Left ventricle myocardium inferior (tissue), 1 donor: ENCODE measurements at regions not wholly inside any gene's neighbourhood (a gene's known extent, or its start where the extent isn't known, plus 50 kb on each side); places are given as distances from the start of the nearest gene placed in this dataset.
"Not testable (repeated sequence)": the region's sequence is repeated elsewhere in the genome, so short reads cannot be mapped to it uniquely, and the experiment has no call there.

Source experiments
- DNase-seq: peaks from one replicate; pipeline ENCODE4 v3.0.0-alpha.2; 2020
- H3K27ac ChIP-seq: fragments of 200-600 bp; replicated peaks from 2 replicates; pipeline ENCODE4 v1.8.0; 2021
- H3K27me3 ChIP-seq: fragments of 200-600 bp; 2 replicates; pipeline ENCODE4 v1.8.0; 2021; ENCODE audit warnings: low read depth
- H3K36me3 ChIP-seq: fragments of 200-600 bp; 2 replicates; pipeline ENCODE4 v1.8.0; 2021
- H3K4me1 ChIP-seq: fragments of 200-600 bp; 2 replicates; pipeline ENCODE4 v1.8.0; 2021
- H3K4me3 ChIP-seq: fragments of 200-600 bp; 2 replicates; pipeline ENCODE4 v1.8.0; 2021; ENCODE audit warnings: mild to moderate bottlenecking, moderate library complexity
- H3K9me3 ChIP-seq: fragments of 200-600 bp; replicated peaks from 2 replicates; pipeline ENCODE4 v1.8.0; 2021
- CTCF ChIP-seq: fragments of 200-600 bp; IDR thresholded peaks from 2 replicates; pipeline ENCODE4 v1.8.0; 2021; ENCODE audit warnings: antibody characterized with exemption, mild to moderate bottlenecking, borderline replicate concordance
- intact Hi-C: fragments of 100-400 bp; cut with micrococcal nuclease; formaldehyde crosslinking; loops from one replicate; pipeline ENCODE4 v1.11.0; 2022
- donor health status: DM: no; HTN: yes; CAD: no; lungs with severe emphysema.

GRCh38 chr5:67925511-67925910, 290.0 kb upstream of the PIK3R1 start:
- Histone ChIP-seq H3K36me3 (no peaks in the 10 kb centered on the region), H3K27ac (no peak overlapping the region), H3K4me1 (no peaks in the 10 kb centered on the region), H3K27me3 (no peaks in the 10 kb centered on the region), H3K9me3 (no peaks in the 10 kb centered on the region), H3K4me3 (no peak overlapping the region)
- no peak for TF ChIP-seq CTCF
- DNase-seq: no peak
- intact Hi-C loops: no loop called here

- Histone ChIP-seq H3K4me3 (no peak overlapping the region), H3K36me3 (no peaks in the 10 kb centered on the region), H3K27me3 (no peaks in the 10 kb centered on the region), H3K4me1 (no peaks in the 10 kb centered on the region), H3K9me3 (peaks cover 11% of the 10 kb centered on the region), H3K27ac (no peak overlapping the region)
- intact Hi-C loops: no loop called here
- DNase-seq: no peak
- no peak for TF ChIP-seq CTCF
These were observed 294.5 kb upstream of the PIK3R1 start for GRCh38 chr5:67921004-67921601.

GRCh38 chr5:67919532-67919931, 296.0 kb upstream of the PIK3R1 start:
- H3K27me3 ChIP-seq, H3K36me3 ChIP-seq, H3K4me3 ChIP-seq, H3K27ac ChIP-seq, DNase-seq, intact Hi-C loops, H3K4me1 ChIP-seq: not testable (repeated sequence)
- H3K9me3 ChIP-seq: peaks cover 11% of the 10 kb centered on the region

DNA sequence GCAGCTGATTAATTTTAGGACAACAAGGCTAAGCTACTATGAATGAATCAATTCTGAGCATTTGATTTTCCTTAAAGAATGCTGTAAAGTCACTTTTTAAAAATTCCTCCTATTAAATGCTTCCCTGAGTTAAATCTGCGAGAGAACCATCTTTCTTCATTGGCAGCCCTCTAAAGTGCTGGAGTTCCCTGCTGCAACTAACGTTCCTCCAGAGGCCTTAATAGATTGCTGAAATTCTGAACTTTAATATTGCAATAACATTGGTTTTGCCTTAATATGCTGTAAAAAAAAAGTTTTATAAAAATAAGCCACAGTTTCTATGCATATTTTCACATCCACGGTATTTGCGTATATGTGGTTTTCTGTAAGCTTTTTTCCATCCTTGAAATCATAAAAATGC, 298.0 kb upstream of the PIK3R1 start:
- Histone ChIP-seq H3K27ac (no peak overlapping the region), H3K4me1 (no peaks in the 10 kb centered on the region), H3K9me3 (peaks cover 11% of the 10 kb centered on the region), H3K27me3 (no peaks in the 10 kb centered on the region), H3K36me3 (no peaks in the 10 kb centered on the region), H3K4me3 (no peak overlapping the region)
- TF ChIP-seq CTCF: no peak
- intact Hi-C loops: no loop called here
- no peak for DNase-seq

GRCh38 chr5:67910546-67910945, 305.0 kb upstream of the PIK3R1 start:
- intact Hi-C loops: no loop called here

More at GRCh38 chr5:67910546-67910945, 305.0 kb upstream of the PIK3R1 start:
- TF ChIP-seq CTCF: no peak
- Histone ChIP-seq H3K36me3 (no peaks in the 10 kb centered on the region), H3K9me3 (no peaks in the 10 kb centered on the region), H3K4me1 (peaks cover 17% of the 10 kb centered on the region), H3K27ac (no peak overlapping the region), H3K4me3 (no peak overlapping the region), H3K27me3 (no peaks in the 10 kb centered on the region)
- DNase-seq: no peak
